ENCODE measurements at regions not wholly inside any gene's neighbourhood (a gene's known extent, or its start where the extent isn't known, plus 50 kb on each side); places are given as distances from the start of the nearest gene placed in this dataset.
"Not testable (repeated sequence)": the region's sequence is repeated elsewhere in the genome, so short reads cannot be mapped to it uniquely, and the experiment has no call there.

GRCh38 chrX:953879-954482 lies 258.5 kb downstream of the CRLF2 start:
- no peak for ATAC-seq

DNA sequence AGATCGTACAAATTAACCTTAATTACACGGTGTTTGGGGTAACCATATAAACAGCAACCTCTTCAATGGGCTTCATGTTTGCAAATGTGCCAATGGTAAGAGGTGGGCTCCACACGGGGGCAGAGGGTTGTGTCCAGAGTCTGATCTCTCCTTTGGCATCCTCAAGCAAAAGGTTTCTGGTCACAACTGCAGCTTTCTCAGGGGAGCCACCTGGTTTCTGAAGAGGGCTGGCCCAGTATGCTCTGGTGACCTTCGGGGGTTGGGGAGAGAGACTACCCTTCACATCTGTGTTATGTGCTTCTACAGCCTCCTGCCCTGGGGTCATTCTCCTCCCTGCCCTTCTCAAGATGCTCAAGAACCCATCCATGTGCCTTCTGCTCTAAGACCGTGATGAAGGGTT lies 259.6 kb downstream of the CRLF2 start:
- no peak for ATAC-seq

- not testable (repeated sequence) for ATAC-seq
These were observed 265.2 kb downstream of the CRLF2 start for GRCh38 chrX:947262-947661.

DNA sequence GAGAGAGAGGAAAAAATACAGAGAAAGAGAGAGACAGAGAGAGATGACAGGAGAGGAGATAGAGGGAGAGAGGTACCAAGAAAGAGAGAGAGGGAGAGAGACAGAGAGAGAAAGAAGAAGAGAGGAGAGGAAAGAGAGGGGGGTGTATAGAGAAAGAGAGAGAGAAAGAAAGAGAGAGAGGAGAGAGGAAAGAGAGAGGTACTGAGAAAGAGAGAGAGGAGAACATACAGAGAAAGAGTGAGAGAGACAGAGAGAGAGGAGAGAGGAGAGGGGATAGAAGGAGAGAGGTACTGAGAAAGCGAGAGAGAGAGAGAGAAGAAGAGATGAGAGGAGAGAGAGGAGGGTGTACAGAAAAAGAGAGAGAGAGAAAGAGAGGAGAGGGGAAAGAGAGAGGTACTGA lies 269.4 kb downstream of the CRLF2 start:
- ATAC-seq, result no peak

GRCh38 chrX:940691-941090 lies 271.8 kb downstream of the CRLF2 start:
- no peak for ATAC-seq

GRCh38 chrX:936979-937769 lies 275.3 kb downstream of the CRLF2 start:
- no peak for ATAC-seq

DNA sequence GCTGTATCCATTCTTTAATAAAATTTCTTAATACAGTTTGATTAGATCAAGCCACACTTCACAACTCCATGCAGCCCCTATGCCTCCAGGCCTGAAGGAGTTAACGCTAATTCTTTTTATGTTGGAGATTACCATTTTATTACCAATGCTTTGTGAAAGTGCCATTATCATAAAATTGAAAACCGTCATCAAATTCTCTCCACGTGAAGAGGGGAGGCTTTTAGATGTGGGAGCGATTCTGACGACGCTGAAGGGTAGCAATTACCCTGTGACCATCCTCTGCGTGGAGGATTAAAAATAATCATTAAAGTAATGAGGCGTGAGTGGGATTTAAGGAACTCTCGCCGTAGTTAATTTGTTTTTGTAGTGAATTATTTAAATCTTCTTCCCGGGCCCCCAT lies 278.8 kb downstream of the CRLF2 start:
- no peak for ATAC-seq

DNA sequence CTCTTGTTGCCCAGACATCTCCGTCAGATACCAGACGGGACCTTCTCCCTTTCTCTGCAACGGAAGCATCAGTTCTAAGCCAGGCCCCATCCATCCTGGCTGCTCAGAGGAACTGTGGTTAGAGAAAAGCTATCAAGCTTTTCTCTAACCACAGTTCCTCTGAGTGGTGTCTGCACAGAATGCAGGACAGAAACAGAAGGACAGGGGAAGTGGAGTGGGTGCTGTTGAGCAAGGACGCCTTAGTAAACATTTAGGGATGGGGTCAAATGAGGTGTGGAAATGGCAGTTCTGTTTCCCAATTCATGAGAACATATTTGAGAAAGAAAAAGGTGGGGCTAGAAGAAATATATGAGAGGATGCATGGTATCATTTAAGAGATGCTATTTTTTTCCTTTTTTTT lies 283.8 kb downstream of the CRLF2 start:
- no peak for ATAC-seq

DNA sequence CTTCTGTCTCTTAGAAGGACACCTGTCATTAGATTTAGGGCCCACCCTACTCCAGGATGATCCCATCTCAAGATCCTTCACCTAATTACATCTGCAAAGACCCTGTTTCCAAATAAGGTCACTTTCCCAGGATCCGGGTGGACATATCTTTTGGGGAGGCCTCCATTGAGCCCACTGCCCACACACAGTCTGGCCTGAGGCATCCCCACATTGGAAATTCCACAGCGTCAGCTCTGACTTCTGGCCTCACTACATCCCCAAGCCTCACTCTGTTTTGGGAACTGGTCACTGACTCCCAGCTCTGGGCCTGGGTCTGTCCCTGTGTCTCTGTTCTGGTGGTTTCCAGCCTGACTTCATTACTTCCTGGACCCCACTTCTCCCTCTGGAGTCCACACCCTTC lies 285.5 kb downstream of the CRLF2 start:
- no peak for ATAC-seq

GRCh38 chrX:926070-926469 lies 286.4 kb downstream of the CRLF2 start:
- ATAC-seq, result no peak

DNA sequence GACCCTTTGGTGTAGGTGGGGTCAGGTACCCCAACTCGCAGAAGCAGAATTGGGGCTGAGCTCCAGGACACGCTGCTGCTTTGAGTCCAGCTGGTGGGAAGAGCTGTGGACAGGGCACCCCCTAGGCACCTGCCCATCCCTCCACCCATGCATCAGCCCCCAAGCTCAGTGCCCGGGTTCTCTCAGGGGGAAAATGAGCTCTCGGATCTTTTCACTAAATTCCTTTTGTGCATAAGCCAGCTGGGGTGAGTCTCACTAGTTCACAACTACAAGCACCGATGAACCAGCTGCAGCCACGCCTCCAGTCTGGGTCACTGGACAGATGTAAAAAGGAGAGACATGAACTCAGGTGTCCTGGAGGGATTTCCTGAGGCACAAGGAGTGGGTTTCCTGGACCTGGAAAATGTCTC lies 286.8 kb downstream of the CRLF2 start:
- no peak for ATAC-seq

DNA sequence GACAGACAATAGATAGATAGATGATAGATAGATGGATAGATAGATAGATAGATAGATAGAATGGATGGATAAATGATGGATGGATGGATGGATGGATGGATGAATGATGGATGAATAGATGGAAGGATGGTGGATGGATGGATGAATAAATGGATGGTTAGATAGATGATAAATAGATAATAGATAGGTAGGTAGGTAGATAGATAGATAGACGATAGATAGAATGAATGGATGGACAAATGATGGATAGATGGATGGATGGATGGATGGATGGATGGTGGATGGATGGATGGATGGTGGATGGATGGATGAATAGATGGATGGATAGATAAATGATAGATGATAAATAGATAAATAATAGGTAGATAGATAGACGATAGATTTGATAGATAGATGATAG lies 287.4 kb downstream of the CRLF2 start:
- no peak for ATAC-seq

DNA sequence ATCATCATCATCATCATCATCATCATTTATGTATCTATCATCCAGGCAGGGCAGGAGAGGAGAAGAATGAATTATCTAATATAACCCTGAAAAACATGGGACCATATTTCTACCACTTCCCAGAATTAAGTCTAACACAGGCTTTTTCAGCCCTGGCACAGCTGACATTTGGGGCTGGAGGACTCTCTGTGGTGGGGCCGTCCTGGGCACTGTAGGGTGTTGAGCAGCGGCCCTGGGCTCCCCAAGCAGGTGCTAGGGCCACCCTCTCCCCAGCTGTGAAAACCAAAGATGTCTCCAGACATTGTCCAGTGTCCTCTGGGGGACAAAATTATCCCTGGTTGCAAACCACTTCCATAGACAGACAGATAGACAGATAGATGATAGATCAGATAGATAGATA lies 288.4 kb downstream of the CRLF2 start:
- ATAC-seq, result no peak

GRCh38 chrX:920234-920799 lies 289.7 kb downstream of the SHOX start:
- no peak for ATAC-seq

DNA sequence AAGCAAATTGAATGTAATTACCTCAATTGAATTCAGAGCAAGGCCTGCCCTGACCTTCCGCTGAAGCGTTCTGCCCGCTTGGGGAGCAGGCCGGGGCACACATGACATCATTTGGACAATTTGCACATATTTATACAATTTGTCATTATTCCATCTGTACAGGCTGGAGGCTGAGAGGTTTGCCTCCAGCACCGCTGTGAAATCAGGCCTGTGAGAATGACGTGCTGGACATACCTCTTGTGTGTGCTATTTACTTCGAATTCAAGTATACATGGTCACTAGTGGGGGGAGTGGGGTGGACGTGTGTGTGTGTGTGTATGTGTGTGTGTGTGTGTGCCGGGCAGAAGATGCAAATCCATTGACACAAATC lies 285.6 kb downstream of the SHOX start:
- no peak for ATAC-seq

GRCh38 chrX:915427-916229 lies 285.0 kb downstream of the SHOX start:
- ATAC-seq, result no peak

GRCh38 chrX:914206-914605 lies 283.6 kb downstream of the SHOX start:
- no peak for ATAC-seq

GRCh38 chrX:912677-913076 lies 282.1 kb downstream of the SHOX start:
- no peak for ATAC-seq

DNA sequence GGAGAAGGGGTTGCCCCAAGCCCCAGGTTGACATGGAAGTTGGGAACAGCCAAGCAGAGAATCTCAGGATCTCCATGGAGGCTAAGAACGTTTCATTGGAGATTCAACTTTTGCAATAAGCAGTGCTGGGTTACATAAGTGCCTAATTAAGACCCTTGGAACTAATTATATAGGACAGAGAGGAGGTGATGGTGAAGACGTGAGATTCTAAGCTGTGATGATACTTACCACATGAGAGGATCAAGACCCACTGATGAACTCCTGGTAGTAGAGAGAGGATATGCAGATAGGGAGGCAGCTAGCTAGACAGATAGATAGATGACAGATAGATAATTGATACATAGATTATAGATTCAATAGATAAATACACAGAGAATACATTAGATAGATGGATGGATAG lies 278.5 kb downstream of the SHOX start:
- ATAC-seq, result not testable (repeated sequence)

DNA sequence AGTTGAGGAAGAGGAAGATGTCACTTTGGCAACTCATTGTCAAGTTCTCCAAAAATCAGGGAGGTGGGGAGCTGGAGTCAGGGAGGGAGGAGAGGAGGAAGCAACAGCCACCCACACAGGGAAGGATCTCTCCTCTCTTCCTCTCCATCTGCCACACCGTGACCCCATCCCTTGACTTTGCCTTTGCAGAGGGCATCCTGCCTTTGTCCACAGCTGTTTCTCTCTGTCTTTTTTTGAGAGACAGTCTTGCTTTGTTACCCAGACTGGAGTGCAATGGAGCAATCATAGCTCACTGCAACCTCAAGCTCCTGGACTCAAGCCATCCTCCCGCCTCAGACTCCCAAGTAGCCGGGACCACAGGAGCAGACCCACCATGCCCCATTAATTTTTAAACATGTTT lies 276.0 kb downstream of the SHOX start:
- no peak for ATAC-seq

GRCh38 chrX:905848-906566 lies 275.4 kb downstream of the SHOX start:
- ATAC-seq, result no peak

- no peak for ATAC-seq
These were observed 272.5 kb downstream of the SHOX start for GRCh38 chrX:903116-903515.

DNA sequence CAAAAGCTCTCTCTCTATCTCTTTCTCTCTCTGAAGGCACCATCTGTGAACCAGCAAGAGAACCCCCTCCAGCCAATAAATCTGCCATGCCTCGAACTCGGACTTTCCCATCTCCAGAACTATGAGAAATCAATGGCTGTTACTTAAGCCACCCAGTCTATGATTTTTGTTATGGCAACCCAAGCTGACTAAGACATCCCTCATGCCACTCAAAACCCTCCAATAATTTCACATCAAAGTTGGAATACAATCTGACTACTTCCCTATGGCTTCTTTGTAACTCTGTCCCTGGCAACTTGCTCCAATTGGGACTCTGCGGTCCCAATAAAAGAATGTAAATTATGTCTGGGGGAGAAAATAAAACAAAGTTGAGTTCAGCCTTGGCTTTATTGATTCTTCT lies 265.7 kb downstream of the SHOX start:
- no peak for ATAC-seq

All from esophagus mucosa (tissue), 1 donor.